ENCODE measurements at regions not wholly inside any gene's neighbourhood (a gene's known extent, or its start where the extent isn't known, plus 50 kb on each side); places are given as distances from the start of the nearest gene placed in this dataset.

DNA sequence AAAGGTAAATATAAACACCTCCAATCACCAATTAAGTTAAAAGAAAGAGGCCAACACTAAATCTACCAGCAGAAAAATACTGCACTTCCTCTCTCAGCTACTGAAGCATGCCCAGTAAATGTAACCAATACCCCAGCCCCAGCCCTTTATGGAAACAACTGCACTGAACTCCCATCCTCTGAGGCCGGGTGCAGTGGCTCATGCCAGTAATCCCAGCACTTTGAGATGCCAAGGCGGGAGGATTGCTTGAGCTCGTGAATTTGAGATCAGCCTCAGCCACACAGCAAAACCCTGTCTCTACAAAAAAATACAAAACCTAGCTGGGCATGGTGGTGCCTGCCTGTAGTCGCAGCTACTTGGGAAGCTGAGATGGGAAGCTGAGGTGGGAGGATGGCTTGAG is 221.6 kb upstream of the SOX21 start:
- TF ChIP-seq, protein P1, sequence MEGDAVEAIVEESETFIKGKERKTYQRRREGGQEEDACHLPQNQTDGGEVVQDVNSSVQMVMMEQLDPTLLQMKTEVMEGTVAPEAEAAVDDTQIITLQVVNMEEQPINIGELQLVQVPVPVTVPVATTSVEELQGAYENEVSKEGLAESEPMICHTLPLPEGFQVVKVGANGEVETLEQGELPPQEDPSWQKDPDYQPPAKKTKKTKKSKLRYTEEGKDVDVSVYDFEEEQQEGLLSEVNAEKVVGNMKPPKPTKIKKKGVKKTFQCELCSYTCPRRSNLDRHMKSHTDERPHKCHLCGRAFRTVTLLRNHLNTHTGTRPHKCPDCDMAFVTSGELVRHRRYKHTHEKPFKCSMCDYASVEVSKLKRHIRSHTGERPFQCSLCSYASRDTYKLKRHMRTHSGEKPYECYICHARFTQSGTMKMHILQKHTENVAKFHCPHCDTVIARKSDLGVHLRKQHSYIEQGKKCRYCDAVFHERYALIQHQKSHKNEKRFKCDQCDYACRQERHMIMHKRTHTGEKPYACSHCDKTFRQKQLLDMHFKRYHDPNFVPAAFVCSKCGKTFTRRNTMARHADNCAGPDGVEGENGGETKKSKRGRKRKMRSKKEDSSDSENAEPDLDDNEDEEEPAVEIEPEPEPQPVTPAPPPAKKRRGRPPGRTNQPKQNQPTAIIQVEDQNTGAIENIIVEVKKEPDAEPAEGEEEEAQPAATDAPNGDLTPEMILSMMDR (IDR thresholded peaks at IDR 0.05; ENCODE audit: borderline replicate concordance, extremely low read depth, low read length, poor library complexity, severe bottlenecking), result no peak
- TF ChIP-seq EZH2 (IDR thresholded peaks at IDR 0.05; ENCODE audit: borderline replicate concordance, low read depth, low read length, severe bottlenecking), result no peak

Data from DND-41 (cell line).